HUES64 (cell line): ENCODE measurements at regions not wholly inside any gene's neighbourhood (a gene's known extent, or its start where the extent isn't known, plus 50 kb on each side); places are given as distances from the start of the nearest gene placed in this dataset.
A peak's percentile ranks its signal among the peaks of the same experiment; 100 is the strongest.
"Not testable (repeated sequence)": the region's sequence is repeated elsewhere in the genome, so short reads cannot be mapped to it uniquely, and the experiment has no call there.

ENCODE experiments used
- H3K27ac ChIP-seq: 2 replicates; pipeline ENCODE4 v1.7.0; 2013; ENCODE audit warnings: low read depth, low read length, inconsistent platforms
- H3K27me3 ChIP-seq: 2 replicates; pipeline ENCODE4 v1.6.1; 2013; ENCODE audit warnings: mild to moderate bottlenecking, low read length; ENCODE audit not compliant: insufficient read depth
- H3K36me3 ChIP-seq: 2 replicates; pipeline ENCODE4 v1.6.1; 2013; ENCODE audit warnings: mild to moderate bottlenecking, low read length; ENCODE audit not compliant: insufficient read depth
- H3K4me1 ChIP-seq: 2 replicates; pipeline ENCODE4 v1.6.1; 2013; ENCODE audit warnings: mild to moderate bottlenecking, low read length, moderate library complexity; ENCODE audit not compliant: insufficient read depth
- H3K4me3 ChIP-seq: 2 replicates; pipeline ENCODE4 v1.5.1; 2013; ENCODE audit warnings: mild to moderate bottlenecking, low read length, moderate library complexity
- H3K9ac ChIP-seq: 2 replicates; pipeline ENCODE4 v1.6.1; 2013; ENCODE audit warnings: mild to moderate bottlenecking, low read depth, low read length
- H3K9me3 ChIP-seq: 2 replicates; pipeline ENCODE4 v1.6.1; 2013; ENCODE audit warnings: low read depth, low read length; ENCODE audit not compliant: insufficient read depth
- whole genome bisulfite sequencing: fragments of 150-250, 120-280 bp; methylation state at CpG from one replicate; pipeline ENCODE4 v1.1.7; 2013; ENCODE audit warnings: missing lambda C conversion rate; 5-methylcytosine and 5-hydroxymethylcytosine counted together

GRCh38 chr14:87240319-87240718 lies 752.7 kb downstream of the GALC start:
- not testable (repeated sequence) for H3K27me3 ChIP-seq, H3K36me3 ChIP-seq, H3K9me3 ChIP-seq
- Histone ChIP-seq H3K27ac (peak overlapping the region; percentile 83; the same call in 1 of the 2 replicates), H3K4me3 (peak overlapping the region; percentile 48), H3K9ac (peak overlapping the region; percentile 64), H3K4me1 (peaks cover 22% of the 10 kb centered on the region)
- WGBS, result 10% methylated on average over 5 of the region's 5 CpGs

- H3K27me3 ChIP-seq, result no peaks in the 10 kb centered on the region
- peaks cover 15% of the 10 kb centered on the region for H3K36me3 ChIP-seq
- H3K4me3 ChIP-seq, result no peak overlapping the region
- peaks cover 13% of the 10 kb centered on the region for H3K9me3 ChIP-seq
- 88% methylated on average over 4 of the region's 4 CpGs for WGBS
- H3K27ac ChIP-seq, result no peak overlapping the region
- H3K4me1 ChIP-seq, result peaks cover 18% of the 10 kb centered on the region; the same call in 1 of the 2 replicates
- H3K9ac ChIP-seq, result no peak overlapping the region
Observed at GRCh38 chr14:87233806-87234384, 759.1 kb downstream of the GALC start.

- Histone ChIP-seq H3K4me3 (no peak overlapping the region), H3K27ac (no peak overlapping the region), H3K9me3 (peaks cover 13% of the 10 kb centered on the region), H3K9ac (no peak overlapping the region), H3K27me3 (no peaks in the 10 kb centered on the region), H3K4me1 (peaks cover 20% of the 10 kb centered on the region), H3K36me3 (peaks cover 15% of the 10 kb centered on the region)
- 58% methylated on average over 2 of the region's 2 CpGs for WGBS
Observed at GRCh38 chr14:87233266-87233665, 759.7 kb downstream of the GALC start.

GRCh38 chr14:87231336-87232026 lies 761.5 kb downstream of the GALC start:
- Histone ChIP-seq H3K36me3 (peaks cover 11% of the 10 kb centered on the region), H3K9ac (no peak overlapping the region), H3K4me1 (peaks cover 22% of the 10 kb centered on the region), H3K4me3 (no peak overlapping the region), H3K27ac (no peak overlapping the region), H3K9me3 (peaks cover 13% of the 10 kb centered on the region), H3K27me3 (no peaks in the 10 kb centered on the region)
- WGBS, result 94% methylated on average over 3 of the region's 3 CpGs

GRCh38 chr14:87230726-87231125 lies 762.3 kb downstream of the GALC start:
- peaks cover 11% of the 10 kb centered on the region for H3K36me3 ChIP-seq
- H3K27me3 ChIP-seq, result no peaks in the 10 kb centered on the region
- no peak overlapping the region for H3K9ac ChIP-seq
- peaks cover 13% of the 10 kb centered on the region for H3K9me3 ChIP-seq
- H3K27ac ChIP-seq, result no peak overlapping the region; the same call in 1 of the 2 replicates
- H3K4me1 ChIP-seq, result peaks cover 22% of the 10 kb centered on the region
- no peak overlapping the region for H3K4me3 ChIP-seq

- Histone ChIP-seq H3K9ac (no peak overlapping the region), H3K9me3 (peaks cover 13% of the 10 kb centered on the region), H3K27me3 (no peaks in the 10 kb centered on the region), H3K4me3 (no peak overlapping the region), H3K36me3 (peaks cover 11% of the 10 kb centered on the region), H3K27ac (no peak overlapping the region), H3K4me1 (peaks cover 18% of the 10 kb centered on the region)
- WGBS, result no CpG with 5 or more reads among the region's 1 CpG
Observed at GRCh38 chr14:87229131-87229530, 763.9 kb downstream of the GALC start.

- 93% methylated on average over 3 of the region's 3 CpGs for WGBS
- Histone ChIP-seq H3K4me1 (no peaks in the 10 kb centered on the region), H3K9ac (no peak overlapping the region), H3K36me3 (no peaks in the 10 kb centered on the region), H3K9me3 (no peaks in the 10 kb centered on the region), H3K4me3 (no peak overlapping the region), H3K27me3 (no peaks in the 10 kb centered on the region), H3K27ac (no peak overlapping the region)
Observed at GRCh38 chr14:87217023-87217422, 776.0 kb downstream of the GALC start.

- Histone ChIP-seq H3K36me3 (no peaks in the 10 kb centered on the region), H3K9ac (no peak overlapping the region), H3K9me3 (no peaks in the 10 kb centered on the region), H3K4me1 (no peaks in the 10 kb centered on the region), H3K27ac (no peak overlapping the region), H3K27me3 (no peaks in the 10 kb centered on the region), H3K4me3 (no peak overlapping the region)
- WGBS, result 90% methylated on average over 1 of the region's 1 CpG
Observed at GRCh38 chr14:87214558-87214957, 778.4 kb downstream of the GALC start.

GRCh38 chr14:87207756-87208155 lies 785.2 kb downstream of the GALC start:
- Histone ChIP-seq H3K4me3 (no peak overlapping the region), H3K9ac (no peak overlapping the region), H3K27me3 (no peaks in the 10 kb centered on the region), H3K4me1 (no peaks in the 10 kb centered on the region), H3K9me3 (no peaks in the 10 kb centered on the region), H3K27ac (no peak overlapping the region), H3K36me3 (no peaks in the 10 kb centered on the region)
- WGBS, result 85% methylated on average over 2 of the region's 2 CpGs

GRCh38 chr14:87205811-87206210 lies 787.2 kb downstream of the GALC start:
- no peak overlapping the region for H3K4me3 ChIP-seq
- no peaks in the 10 kb centered on the region for H3K9me3 ChIP-seq
- no peaks in the 10 kb centered on the region for H3K4me1 ChIP-seq
- H3K27ac ChIP-seq, result no peak overlapping the region
- 94% methylated on average over 3 of the region's 3 CpGs for WGBS
- H3K27me3 ChIP-seq, result no peaks in the 10 kb centered on the region
- H3K36me3 ChIP-seq, result no peaks in the 10 kb centered on the region
- H3K9ac ChIP-seq, result no peak overlapping the region

GRCh38 chr14:87203346-87203745 lies 789.6 kb downstream of the GALC start:
- H3K27me3 ChIP-seq, result no peaks in the 10 kb centered on the region
- 95% methylated on average over 3 of the region's 5 CpGs for WGBS
- no peaks in the 10 kb centered on the region for H3K4me1 ChIP-seq
- no peak overlapping the region for H3K27ac ChIP-seq
- no peaks in the 10 kb centered on the region for H3K36me3 ChIP-seq
- no peak overlapping the region for H3K9ac ChIP-seq
- H3K4me3 ChIP-seq, result no peak overlapping the region
- no peaks in the 10 kb centered on the region for H3K9me3 ChIP-seq
